ENCODE measurements at regions not wholly inside any gene's neighbourhood (a gene's known extent, or its start where the extent isn't known, plus 50 kb on each side); places are given as distances from the start of the nearest gene placed in this dataset.

DNA sequence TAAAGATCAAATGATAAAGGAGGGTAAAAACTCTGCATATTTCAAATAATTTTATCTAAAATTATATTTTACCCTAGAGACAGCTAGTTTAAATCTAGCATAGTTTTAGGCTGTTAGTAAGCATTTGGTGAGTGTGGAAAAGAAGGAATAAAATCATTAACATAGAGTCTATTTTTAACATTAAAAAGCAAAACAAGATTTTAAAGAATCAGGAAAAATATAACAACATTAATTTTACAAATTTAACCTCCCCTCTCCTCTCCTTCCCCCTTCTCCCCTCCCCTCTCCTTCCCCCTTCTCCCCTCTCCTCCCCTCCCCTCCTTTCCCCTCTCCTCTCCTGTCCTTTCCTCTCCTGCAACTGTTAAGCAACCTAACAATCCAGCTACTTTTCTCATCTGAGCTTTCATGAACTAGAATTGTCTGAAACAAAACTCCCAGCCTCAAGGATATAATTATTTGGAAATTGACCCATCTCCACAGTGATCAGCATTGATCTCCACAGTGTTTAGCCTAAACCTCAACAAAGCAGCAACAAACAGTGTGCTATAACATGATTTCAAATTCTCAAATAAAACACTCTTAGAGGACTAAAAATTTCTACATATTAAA, 293.2 kb downstream of the PPP1R3A start:
- ChIA-PET POLR2A (no interaction called here), CTCF (no interaction called here)
- Histone ChIP-seq H3K4me2 (no peak overlapping the region), H3K27ac (ENCODE audit: low read depth in 2 of 2, low read length in 1 of 2) (no peak overlapping the region), H3K27me3 (ENCODE audit: insufficient read depth) (no peaks in the 10 kb centered on the region), H2AFZ (ENCODE audit: low read depth) (no peak overlapping the region), H3K4me3 (ENCODE audit: low read depth in 2 of 2, low read length in 1 of 2) (no peak overlapping the region), H4K20me1 (ENCODE audit: insufficient read depth) (no peaks in the 10 kb centered on the region), H3K79me2 (ENCODE audit: insufficient read depth) (no peaks in the 10 kb centered on the region), H3K36me3 (replicated peaks in 1 of 2; ENCODE audit: control insufficient read depth in 1 of 2, insufficient read depth in 2 of 2, low read length in 1 of 2) (no peaks in the 10 kb centered on the region), H3K9ac (no peak overlapping the region), H3K9me2 (no peaks in the 10 kb centered on the region), H3K9me3 (peaks cover 10% of the 10 kb centered on the region; the same call in 1 of the 2 replicates), H3F3A (replicated peaks; ENCODE audit: insufficient read depth) (no peaks in the 10 kb centered on the region), H3K4me1 (ENCODE audit: control insufficient read depth in 1 of 2, insufficient read depth in 2 of 2, low read depth in 1 of 2, low read length in 1 of 2) (no peaks in the 10 kb centered on the region)
- no peak for DNase-seq
- no peak for TF ChIP-seq TCF12 (IDR thresholded peaks at IDR 0.05)
- TF ChIP-seq, protein P1, sequence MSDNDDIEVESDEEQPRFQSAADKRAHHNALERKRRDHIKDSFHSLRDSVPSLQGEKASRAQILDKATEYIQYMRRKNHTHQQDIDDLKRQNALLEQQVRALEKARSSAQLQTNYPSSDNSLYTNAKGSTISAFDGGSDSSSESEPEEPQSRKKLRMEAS (IDR thresholded peaks at IDR 0.05; ENCODE audit: low read depth), result no peak
- no peak for TF ChIP-seq RAD21 (IDR thresholded peaks at IDR 0.05; ENCODE audit: low read length)
- TF ChIP-seq, protein P2, sequence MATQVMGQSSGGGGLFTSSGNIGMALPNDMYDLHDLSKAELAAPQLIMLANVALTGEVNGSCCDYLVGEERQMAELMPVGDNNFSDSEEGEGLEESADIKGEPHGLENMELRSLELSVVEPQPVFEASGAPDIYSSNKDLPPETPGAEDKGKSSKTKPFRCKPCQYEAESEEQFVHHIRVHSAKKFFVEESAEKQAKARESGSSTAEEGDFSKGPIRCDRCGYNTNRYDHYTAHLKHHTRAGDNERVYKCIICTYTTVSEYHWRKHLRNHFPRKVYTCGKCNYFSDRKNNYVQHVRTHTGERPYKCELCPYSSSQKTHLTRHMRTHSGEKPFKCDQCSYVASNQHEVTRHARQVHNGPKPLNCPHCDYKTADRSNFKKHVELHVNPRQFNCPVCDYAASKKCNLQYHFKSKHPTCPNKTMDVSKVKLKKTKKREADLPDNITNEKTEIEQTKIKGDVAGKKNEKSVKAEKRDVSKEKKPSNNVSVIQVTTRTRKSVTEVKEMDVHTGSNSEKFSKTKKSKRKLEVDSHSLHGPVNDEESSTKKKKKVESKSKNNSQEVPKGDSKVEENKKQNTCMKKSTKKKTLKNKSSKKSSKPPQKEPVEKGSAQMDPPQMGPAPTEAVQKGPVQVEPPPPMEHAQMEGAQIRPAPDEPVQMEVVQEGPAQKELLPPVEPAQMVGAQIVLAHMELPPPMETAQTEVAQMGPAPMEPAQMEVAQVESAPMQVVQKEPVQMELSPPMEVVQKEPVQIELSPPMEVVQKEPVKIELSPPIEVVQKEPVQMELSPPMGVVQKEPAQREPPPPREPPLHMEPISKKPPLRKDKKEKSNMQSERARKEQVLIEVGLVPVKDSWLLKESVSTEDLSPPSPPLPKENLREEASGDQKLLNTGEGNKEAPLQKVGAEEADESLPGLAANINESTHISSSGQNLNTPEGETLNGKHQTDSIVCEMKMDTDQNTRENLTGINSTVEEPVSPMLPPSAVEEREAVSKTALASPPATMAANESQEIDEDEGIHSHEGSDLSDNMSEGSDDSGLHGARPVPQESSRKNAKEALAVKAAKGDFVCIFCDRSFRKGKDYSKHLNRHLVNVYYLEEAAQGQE (IDR thresholded peaks at IDR 0.05; ENCODE audit: low read depth, low read length), result no peak
- no peak for TF ChIP-seq SIN3A (IDR thresholded peaks at IDR 0.05; ENCODE audit: borderline replicate concordance, low read depth, low read length)
- no peak for TF ChIP-seq RCOR1 (IDR thresholded peaks at IDR 0.05; ENCODE audit: low read length)
- no peak for TF ChIP-seq MXI1 (IDR thresholded peaks at IDR 0.05; ENCODE audit: low read depth, low read length)
- TF ChIP-seq EP300 (IDR thresholded peaks at IDR 0.05; ENCODE audit: borderline replicate concordance in 1 of 2, low read depth in 1 of 2, low read length in 1 of 2), result no peak
- TF ChIP-seq, protein P3, sequence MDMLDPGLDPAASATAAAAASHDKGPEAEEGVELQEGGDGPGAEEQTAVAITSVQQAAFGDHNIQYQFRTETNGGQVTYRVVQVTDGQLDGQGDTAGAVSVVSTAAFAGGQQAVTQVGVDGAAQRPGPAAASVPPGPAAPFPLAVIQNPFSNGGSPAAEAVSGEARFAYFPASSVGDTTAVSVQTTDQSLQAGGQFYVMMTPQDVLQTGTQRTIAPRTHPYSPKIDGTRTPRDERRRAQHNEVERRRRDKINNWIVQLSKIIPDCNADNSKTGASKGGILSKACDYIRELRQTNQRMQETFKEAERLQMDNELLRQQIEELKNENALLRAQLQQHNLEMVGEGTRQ (IDR thresholded peaks at IDR 0.05; ENCODE audit: borderline replicate concordance, low read depth, low read length), result no peak
- no peak for TF ChIP-seq MEF2A (IDR thresholded peaks at IDR 0.05; ENCODE audit: borderline replicate concordance, low read depth)
- no peak for TF ChIP-seq FOXJ3 (CRISPR knock-in tag; IDR thresholded peaks at IDR 0.05)
- no peak for TF ChIP-seq TAF1 (IDR thresholded peaks at IDR 0.05; ENCODE audit: borderline replicate concordance, low read depth, low read length)
- no peak for TF ChIP-seq ELF1 (IDR thresholded peaks at IDR 0.05)
- TF ChIP-seq GABPA (IDR thresholded peaks at IDR 0.05; ENCODE audit: low read depth), result no peak
- no peak for TF ChIP-seq RXRA (IDR thresholded peaks at IDR 0.05; ENCODE audit: borderline replicate concordance, low read depth)
- TF ChIP-seq, protein P4, sequence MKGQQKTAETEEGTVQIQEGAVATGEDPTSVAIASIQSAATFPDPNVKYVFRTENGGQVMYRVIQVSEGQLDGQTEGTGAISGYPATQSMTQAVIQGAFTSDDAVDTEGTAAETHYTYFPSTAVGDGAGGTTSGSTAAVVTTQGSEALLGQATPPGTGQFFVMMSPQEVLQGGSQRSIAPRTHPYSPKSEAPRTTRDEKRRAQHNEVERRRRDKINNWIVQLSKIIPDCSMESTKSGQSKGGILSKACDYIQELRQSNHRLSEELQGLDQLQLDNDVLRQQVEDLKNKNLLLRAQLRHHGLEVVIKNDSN (IDR thresholded peaks at IDR 0.05; ENCODE audit: borderline replicate concordance, low read depth), result no peak
- no peak for TF ChIP-seq CHD2 (IDR thresholded peaks at IDR 0.05; ENCODE audit: low read length, partially characterized antibody)
